Calu3 (cell line): ENCODE measurements at regions not wholly inside any gene's neighbourhood (a gene's known extent, or its start where the extent isn't known, plus 50 kb on each side); places are given as distances from the start of the nearest gene placed in this dataset.
"Not testable (repeated sequence)": the region's sequence is repeated elsewhere in the genome, so short reads cannot be mapped to it uniquely, and the experiment has no call there.

Experiments used
- BruUV-seq: library from RNA; stranded (reverse); fragments of 400-500 nt; replicated peaks from 2 replicates; lab custom pipeline; 2021; lab: Mats Ljungman, UMichigan
- CTCF ChIA-PET: fragments of 300-600 bp; sonication (Branson Sonifier 250); formaldehyde crosslinking; loops from one replicate; lab custom pipeline; 2022; ENCODE audit warnings: antibody characterized with exemption; lab: Charles Lee
- DNase-seq: peaks from one replicate; pipeline ENCODE4 v3.0.0; 2022
- H3K27ac Mint-ChIP-seq: one replicate; pipeline ENCODE4 v1.8.0; 2022; ENCODE audit warnings: mixed read lengths; ENCODE audit not compliant: unreplicated experiment
- H3K27me3 Mint-ChIP-seq: one replicate; pipeline ENCODE4 v1.8.0; 2022; ENCODE audit warnings: mixed read lengths; ENCODE audit not compliant: unreplicated experiment
- H3K36me3 Mint-ChIP-seq: one replicate; pipeline ENCODE4 v1.8.0; 2022; ENCODE audit warnings: mild to moderate bottlenecking, moderate library complexity, mixed read lengths; ENCODE audit not compliant: insufficient read depth, unreplicated experiment
- H3K4me1 Mint-ChIP-seq: one replicate; pipeline ENCODE4 v1.8.0; 2022; ENCODE audit warnings: mild to moderate bottlenecking, low read depth, mixed read lengths; ENCODE audit not compliant: unreplicated experiment
- H3K4me3 Mint-ChIP-seq: one replicate; pipeline ENCODE4 v1.8.0; 2022; ENCODE audit warnings: mild to moderate bottlenecking, low read depth, moderate library complexity, mixed read lengths; ENCODE audit not compliant: unreplicated experiment
- H3K9me3 Mint-ChIP-seq: one replicate; pipeline ENCODE4 v1.8.0; 2022; ENCODE audit warnings: low read depth, mixed read lengths; ENCODE audit not compliant: unreplicated experiment
- CTCF ChIP-seq: fragments of 200-600 bp; IDR thresholded peaks from one replicate; pipeline ENCODE4 v1.8.0; 2022; ENCODE audit warnings: antibody characterized with exemption; ENCODE audit not compliant: unreplicated experiment
- intact Hi-C: fragments of 100-400 bp; cut with micrococcal nuclease; formaldehyde crosslinking; loops from one replicate; pipeline ENCODE4 v1.10.0; 2022; ENCODE audit not compliant: unreplicated experiment

DNA sequence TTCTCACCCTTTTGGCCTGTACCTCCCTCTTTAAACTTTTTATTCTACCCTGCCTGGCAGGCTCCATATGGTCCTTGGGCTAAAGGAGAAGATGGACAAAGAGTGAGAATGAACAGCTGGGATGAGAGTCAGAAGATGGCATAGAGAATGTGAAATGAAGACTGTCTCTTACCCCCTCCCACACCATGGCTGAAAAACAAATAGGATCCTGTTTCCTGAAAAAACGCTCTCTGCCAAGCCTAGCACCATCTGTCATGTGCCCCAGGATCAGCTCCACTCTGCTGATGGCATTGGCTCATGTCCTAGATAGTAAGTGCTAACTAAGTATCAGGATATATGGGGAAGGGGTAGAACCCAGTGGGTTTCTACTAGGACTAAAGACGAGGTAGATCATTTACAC lies 238.6 kb downstream of the MEX3B start:
- intact Hi-C loops: no loop called here
- H3K4me1 Mint-ChIP-seq: no peaks in the 10 kb centered on the region
- BruUV-seq: no TSS peak
- CTCF ChIA-PET: no interaction called here
- TF ChIP-seq CTCF: no peak
- H3K9me3 Mint-ChIP-seq: peaks cover 10% of the 10 kb centered on the region
- no peaks in the 10 kb centered on the region for H3K36me3 Mint-ChIP-seq
- no peaks in the 10 kb centered on the region for H3K27me3 Mint-ChIP-seq
- H3K27ac Mint-ChIP-seq: no peak overlapping the region
- no peak overlapping the region for H3K4me3 Mint-ChIP-seq
- DNase-seq: no peak

DNA sequence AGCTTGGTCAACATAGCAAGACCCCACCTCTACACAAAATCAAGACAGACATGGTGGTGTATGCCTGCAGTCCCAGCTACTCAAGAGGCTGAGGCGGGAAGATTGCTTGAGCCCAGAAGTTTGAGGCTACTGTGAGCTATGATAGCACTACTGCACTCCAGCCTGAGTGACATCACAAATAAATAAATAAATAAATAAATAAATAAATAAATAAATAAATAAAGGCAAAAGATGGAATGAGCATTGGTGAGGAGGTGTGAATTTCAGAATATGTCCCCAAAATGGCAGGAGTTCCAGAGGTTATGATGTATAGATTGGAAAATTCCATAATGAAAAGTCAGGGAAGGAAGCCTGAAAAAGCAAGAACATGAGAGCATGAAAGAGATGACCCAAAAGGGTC lies 249.9 kb downstream of the MEX3B start:
- CTCF ChIA-PET: no interaction called here
- Mint-ChIP-seq H3K27me3 (no peaks in the 10 kb centered on the region), H3K4me1 (no peaks in the 10 kb centered on the region), H3K27ac (no peak overlapping the region), H3K4me3 (no peak overlapping the region), H3K9me3 (peaks cover 3% of the 10 kb centered on the region), H3K36me3 (no peaks in the 10 kb centered on the region)
- TF ChIP-seq CTCF: no peak
- DNase-seq: no peak
- BruUV-seq: no TSS peak
- intact Hi-C loops: no loop called here

- Mint-ChIP-seq H3K9me3 (peaks cover 8% of the 10 kb centered on the region), H3K27ac (no peak overlapping the region), H3K4me3 (no peak overlapping the region), H3K27me3 (no peaks in the 10 kb centered on the region), H3K36me3 (no peaks in the 10 kb centered on the region), H3K4me1 (no peaks in the 10 kb centered on the region)
- TF ChIP-seq CTCF: no peak
- no peak for DNase-seq
- BruUV-seq: no TSS peak
- CTCF ChIA-PET: no interaction called here
- intact Hi-C loops: no loop called here
These were observed 253.2 kb downstream of the MEX3B start for GRCh38 chr15:81792646-81793045.

DNA sequence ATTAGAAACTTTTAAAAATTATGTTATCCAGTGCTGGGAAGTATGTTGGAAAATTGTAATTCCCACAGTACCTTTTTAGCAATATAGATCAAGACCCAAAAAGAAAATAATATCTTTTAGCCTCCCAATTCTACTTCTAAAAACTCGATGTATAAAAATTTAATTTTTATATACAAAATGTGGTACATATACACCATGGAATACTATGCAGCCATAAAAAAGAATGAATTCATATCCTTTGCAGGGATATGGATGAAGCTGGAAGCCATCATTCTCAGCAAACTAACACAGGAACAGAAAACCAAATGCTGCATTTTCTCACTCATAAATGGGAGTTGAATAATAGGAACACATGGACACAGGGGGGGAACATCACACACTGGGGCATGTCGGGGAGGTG lies 254.5 kb downstream of the MEX3B start:
- H3K9me3 Mint-ChIP-seq, H3K27me3 Mint-ChIP-seq, BruUV-seq, H3K27ac Mint-ChIP-seq, DNase-seq, intact Hi-C loops, H3K4me3 Mint-ChIP-seq, H3K36me3 Mint-ChIP-seq, CTCF ChIA-PET, H3K4me1 Mint-ChIP-seq: not testable (repeated sequence)

DNA sequence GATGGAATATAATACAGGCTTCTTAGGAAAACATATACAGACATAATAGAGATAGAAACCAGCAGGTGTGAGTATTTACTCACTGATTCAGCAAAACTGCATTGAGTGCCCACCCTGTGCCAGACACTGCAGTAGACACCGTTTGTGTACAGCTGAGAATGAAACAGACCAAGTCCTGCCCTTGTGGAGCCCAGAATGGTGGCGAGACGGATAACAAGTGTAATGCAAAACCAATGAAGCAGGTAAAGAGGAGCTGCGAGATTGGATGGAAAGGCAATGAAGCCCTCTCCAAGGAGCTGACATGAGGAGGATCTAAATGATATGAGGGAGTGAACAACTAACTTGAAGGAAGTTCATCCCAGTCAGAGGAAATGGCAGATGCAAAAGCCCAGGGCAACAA lies 256.4 kb downstream of the MEX3B start:
- Mint-ChIP-seq H3K27me3 (no peaks in the 10 kb centered on the region), H3K4me3 (no peak overlapping the region), H3K27ac (no peak overlapping the region), H3K4me1 (no peaks in the 10 kb centered on the region), H3K9me3 (peaks cover 7% of the 10 kb centered on the region), H3K36me3 (no peaks in the 10 kb centered on the region)
- TF ChIP-seq CTCF: no peak
- intact Hi-C loops: no loop called here
- CTCF ChIA-PET: no interaction called here
- no peak for DNase-seq
- BruUV-seq: no TSS peak
